HFF-Myc (cell line): ENCODE measurements at regions not wholly inside any gene's neighbourhood (a gene's known extent, or its start where the extent isn't known, plus 50 kb on each side); places are given as distances from the start of the nearest gene placed in this dataset.

ENCODE experiments used
- DNase-seq: peaks from one replicate; pipeline ENCODE4 v3.0.0-alpha.2; 2011; ENCODE audit warnings: low read depth; ENCODE audit errors: extremely low read depth
- H3K4me3 ChIP-seq: replicated peaks from 2 replicates; pipeline ENCODE4 v1.5.1; 2011; ENCODE audit warnings: low read depth, mild to moderate bottlenecking, control low read depth, low read length
- TF ChIP-seq, protein P1 (sequence below): IDR thresholded peaks from 2 replicates; pipeline ENCODE4 v1.5.1; 2012; ENCODE audit warnings: mild to moderate bottlenecking, low read depth, low read length, control low read depth; ENCODE audit errors: missing control alignments

DNA sequence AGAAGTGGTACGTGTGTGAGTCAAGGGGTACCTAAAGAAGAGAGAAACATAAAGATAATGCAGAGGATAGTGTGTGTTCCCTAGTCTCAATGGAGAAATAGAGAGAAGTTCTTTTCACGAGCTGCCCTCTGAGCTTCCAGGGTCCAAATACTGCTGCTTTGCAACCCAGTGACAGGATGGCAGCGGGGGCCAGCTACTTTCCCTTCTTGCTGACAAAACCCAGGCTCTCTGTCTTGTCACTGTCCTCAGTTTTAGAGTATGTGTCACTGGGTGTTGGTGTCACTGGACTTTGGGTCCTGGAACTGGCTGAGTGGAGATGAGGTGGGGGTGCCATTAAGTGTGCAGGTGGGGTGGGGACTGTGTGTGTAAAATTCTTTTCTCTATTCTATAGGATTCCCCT, 265.6 kb downstream of the CDC5L start:
- TF ChIP-seq, protein P1, sequence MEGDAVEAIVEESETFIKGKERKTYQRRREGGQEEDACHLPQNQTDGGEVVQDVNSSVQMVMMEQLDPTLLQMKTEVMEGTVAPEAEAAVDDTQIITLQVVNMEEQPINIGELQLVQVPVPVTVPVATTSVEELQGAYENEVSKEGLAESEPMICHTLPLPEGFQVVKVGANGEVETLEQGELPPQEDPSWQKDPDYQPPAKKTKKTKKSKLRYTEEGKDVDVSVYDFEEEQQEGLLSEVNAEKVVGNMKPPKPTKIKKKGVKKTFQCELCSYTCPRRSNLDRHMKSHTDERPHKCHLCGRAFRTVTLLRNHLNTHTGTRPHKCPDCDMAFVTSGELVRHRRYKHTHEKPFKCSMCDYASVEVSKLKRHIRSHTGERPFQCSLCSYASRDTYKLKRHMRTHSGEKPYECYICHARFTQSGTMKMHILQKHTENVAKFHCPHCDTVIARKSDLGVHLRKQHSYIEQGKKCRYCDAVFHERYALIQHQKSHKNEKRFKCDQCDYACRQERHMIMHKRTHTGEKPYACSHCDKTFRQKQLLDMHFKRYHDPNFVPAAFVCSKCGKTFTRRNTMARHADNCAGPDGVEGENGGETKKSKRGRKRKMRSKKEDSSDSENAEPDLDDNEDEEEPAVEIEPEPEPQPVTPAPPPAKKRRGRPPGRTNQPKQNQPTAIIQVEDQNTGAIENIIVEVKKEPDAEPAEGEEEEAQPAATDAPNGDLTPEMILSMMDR: no peak
- no peak for DNase-seq
- no peak overlapping the region for H3K4me3 ChIP-seq

DNA sequence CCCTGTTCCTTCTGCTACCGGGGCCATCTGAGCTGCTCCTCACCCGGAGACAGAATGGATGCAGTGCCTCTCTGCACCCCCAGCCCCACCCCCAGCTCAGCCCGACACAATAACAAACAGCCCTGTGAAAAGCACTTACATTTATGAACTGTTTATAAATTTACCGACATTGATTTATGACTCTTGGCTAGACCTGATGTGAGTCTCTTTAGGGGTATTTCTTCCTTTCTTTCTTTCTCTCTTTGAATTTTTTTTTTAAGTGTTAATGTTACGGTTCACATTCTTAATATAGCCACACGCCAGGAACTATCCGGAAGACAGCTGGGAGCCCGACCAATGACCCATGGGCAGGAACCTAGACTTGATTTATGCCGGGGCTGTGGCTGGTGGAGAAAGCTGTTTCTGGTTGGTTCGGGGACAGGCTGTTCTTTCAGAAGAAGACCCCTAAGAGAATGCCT, 266.3 kb downstream of the CDC5L start:
- no peak for DNase-seq
- TF ChIP-seq, protein P1: no peak

DNA sequence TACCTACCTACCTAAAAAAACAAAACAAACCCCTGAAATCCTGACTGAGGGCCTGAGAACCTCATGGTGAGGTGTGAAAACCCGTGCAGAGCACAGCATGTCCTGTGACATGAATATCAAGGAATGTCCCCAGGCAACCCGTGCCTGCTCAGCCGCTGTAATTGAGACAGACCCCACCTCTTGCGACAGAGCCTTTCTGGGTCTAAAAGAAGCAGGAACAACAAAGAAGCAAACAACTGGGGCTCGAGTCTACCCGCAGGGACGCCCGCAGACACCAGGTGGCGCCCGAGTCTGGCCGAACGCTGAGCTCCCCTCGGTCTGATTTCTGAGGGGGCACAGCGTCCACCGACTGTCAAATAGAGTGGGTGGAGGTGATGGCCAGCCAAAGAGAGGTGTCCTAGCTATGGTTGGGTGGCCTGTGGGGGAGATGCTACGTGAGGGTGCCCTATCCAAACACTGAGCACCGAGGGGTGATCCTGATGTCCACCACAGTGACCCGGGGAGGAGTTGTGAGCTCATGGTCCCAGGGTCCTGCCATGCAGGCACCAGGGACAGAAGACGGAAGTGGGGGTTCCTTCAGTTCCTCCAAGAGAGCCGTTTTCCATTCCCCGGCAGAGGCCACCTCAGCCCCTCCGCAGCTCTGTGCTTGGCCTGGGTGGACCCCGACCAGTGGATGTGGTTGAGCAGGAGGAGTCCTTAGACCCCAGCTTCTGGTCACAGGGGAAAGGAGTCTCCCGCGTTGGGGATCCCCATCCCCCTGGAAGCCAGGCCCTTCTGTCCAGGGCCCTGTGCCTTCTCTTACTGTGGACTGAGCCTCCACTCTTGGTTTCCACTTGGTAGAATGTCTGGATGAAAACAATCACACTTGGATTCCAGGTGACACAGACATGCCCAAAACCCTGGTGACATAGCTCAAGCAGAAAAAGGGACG, 268.2 kb downstream of the CDC5L start:
- TF ChIP-seq, protein P1: peak; percentile 94
- DNase-seq: no peak
- H3K4me3 ChIP-seq: no peak overlapping the region

More for the DNA sequence above, 266.3 kb downstream of the CDC5L start:
- no peak overlapping the region for H3K4me3 ChIP-seq

DNA sequence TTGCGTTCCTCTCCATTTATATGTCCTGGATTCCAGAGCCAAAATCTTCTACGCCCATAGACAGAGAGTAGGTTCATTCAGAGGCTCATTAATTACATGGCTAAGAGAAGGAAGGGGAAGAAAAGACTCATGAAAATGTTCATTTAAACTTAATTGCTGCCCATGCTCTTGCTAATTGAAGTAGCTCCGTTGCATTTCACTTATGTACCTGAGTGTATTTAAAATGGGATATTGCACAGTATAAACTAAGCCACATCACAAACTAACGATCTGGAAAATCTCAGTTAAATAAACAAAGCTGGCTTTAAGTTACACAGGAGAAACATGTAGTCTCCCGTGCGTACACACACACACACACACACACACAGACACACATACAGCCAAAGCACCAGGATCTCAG, 269.2 kb downstream of the CDC5L start:
- no peak overlapping the region for H3K4me3 ChIP-seq
- DNase-seq: no peak
- TF ChIP-seq, protein P1: no peak

DNA sequence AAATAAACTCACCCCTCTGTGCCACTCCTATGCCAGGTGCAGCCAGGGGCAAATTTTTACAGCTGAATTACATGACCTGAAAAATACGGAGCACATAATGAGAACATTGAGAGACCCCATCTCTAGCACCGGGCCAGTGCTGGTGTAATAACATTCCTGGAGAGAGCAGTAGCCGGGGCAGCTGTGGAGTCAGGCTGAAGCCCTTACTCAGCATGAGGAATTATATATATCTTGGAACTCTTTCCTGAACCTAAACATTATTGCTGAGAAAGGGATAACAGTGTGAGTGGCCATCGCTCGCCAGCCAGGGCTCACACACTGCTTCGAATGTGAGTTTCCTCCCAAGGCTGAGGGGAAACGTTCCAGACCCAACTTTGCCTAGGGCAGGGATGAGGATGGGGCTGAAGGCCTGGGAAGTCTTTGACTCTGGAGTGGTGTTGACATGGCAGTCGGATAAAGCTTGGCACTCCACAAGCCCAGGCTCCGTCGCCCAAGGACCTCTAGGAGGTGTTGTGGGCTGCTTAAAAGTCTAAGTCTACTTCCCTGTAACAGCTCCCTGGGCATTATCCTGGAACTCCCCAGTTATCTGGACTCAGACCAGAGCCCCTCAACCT, 269.8 kb downstream of the CDC5L start:
- no peak overlapping the region for H3K4me3 ChIP-seq
- TF ChIP-seq, protein P1: peak; percentile 5
- no peak for DNase-seq

DNA sequence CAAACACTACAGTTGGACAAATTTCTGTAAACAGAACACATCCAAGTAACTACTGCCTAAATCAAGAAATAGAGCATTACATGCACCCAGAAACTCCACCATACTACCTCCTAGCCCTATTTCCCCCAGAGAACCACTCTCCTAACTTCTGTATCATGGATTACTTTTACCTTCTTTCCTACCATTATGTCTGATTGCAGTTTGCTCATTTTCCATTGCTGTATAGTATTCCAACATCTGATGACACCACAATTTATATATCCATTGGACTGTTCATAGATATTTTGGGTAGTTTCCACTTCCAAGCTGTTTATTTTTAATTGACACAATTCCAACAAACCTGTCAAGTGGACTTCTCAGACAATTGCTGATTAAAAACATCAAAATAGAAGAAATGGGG, 271.1 kb downstream of the CDC5L start:
- TF ChIP-seq, protein P1: no peak
- H3K4me3 ChIP-seq: no peak overlapping the region
- no peak for DNase-seq
